ENCODE measurements at regions not wholly inside any gene's neighbourhood (a gene's known extent, or its start where the extent isn't known, plus 50 kb on each side); places are given as distances from the start of the nearest gene placed in this dataset.

- no peak overlapping the region for H3K27ac Mint-ChIP-seq
- H3K4me1 Mint-ChIP-seq, result no peaks in the 10 kb centered on the region
- H3K27me3 Mint-ChIP-seq, result no peaks in the 10 kb centered on the region
- H3K36me3 Mint-ChIP-seq (ENCODE audit: low read depth), result no peaks in the 10 kb centered on the region
- ATAC-seq (no peak), DNase-seq (no peak)
- H3K9me3 Mint-ChIP-seq, result peaks cover 5% of the 10 kb centered on the region
- no peak overlapping the region for H3K4me3 Mint-ChIP-seq
Measured at GRCh38 chr11:42526426-42526825, 785.4 kb upstream of the API5 start.

DNA sequence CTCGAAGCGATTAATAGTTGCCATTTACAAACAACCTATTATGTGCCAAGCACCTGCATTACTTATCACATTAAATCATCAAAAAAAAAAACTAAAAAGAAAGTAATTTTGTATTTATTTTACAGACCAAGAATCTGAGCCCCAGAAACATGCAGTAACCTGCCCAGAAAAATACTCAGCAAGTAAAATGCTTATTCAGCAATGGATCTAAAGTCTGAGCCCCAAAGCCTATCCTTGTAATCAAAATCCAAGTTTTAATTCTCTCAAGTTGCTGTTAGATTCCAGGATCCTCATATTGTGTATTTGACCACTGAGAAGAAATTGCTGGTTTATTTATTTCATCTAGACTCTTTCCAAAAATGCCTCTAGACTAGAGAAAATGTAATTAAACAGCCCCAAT lies 783.3 kb upstream of the API5 start:
- Mint-ChIP-seq H3K4me3 (no peak overlapping the region), H3K9me3 (peaks cover 1% of the 10 kb centered on the region), H3K27me3 (no peaks in the 10 kb centered on the region), H3K36me3 (ENCODE audit: low read depth) (no peaks in the 10 kb centered on the region), H3K4me1 (no peaks in the 10 kb centered on the region), H3K27ac (no peak overlapping the region)
- ATAC-seq (no peak), DNase-seq (no peak)

DNA sequence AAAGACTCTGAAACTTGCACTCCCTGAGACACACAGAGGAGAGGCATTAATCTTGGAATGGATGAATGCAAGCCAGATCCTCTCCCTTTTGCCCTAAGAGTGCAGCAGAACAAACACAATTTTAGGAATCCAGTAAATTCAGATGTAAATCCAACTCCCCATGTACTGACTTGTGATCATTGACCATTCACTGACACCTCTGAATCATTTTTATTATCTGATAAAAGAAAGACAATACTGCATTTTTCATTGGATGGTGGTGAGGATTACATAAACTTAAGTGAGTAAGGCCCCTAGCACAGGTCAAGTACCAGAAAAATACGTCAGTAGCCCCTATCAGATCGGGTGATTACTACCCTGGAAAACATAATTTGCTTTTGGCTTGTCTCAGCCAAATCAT lies 782.9 kb upstream of the API5 start:
- no peaks in the 10 kb centered on the region for H3K4me1 Mint-ChIP-seq
- ATAC-seq, result no peak
- no peaks in the 10 kb centered on the region for H3K27me3 Mint-ChIP-seq
- H3K4me3 Mint-ChIP-seq, result no peak overlapping the region
- no peaks in the 10 kb centered on the region for H3K9me3 Mint-ChIP-seq
- H3K36me3 Mint-ChIP-seq (ENCODE audit: low read depth), result no peaks in the 10 kb centered on the region
- DNase-seq, result no peak
- H3K27ac Mint-ChIP-seq, result no peak overlapping the region

DNA sequence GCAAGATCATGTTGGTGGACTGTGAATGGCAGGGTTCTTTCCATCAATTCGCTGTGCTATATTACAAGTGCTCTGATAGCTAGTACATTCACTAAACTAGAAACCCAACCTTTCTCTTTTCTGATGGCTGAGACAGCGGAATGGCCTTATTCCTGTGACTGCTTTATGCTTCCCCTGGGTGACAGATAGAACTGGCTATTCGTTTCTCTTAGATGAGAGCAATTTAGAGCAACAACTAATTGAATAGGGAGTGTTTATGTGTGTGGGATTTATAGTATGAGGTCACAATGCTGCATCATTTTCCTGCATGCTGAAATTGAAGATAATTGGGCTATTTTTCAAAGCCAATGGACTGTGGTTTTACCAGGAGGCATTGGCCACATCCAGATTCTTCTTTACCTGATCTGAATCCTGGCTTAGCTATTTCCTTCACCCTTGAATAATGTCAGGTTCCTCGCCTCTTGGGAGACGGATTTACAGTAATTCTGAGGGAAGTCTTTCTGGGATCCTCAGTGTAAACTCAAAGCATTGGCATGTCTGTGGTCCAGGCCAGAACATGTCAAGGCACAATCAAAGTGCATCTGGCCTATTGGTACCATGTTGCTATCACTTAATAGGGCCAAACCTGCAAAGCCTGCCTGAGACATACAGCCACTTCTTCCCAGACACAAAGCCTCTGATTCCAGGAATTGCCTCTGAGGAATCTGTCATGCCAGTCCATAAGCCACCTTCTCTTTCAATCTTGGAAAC lies 775.0 kb upstream of the API5 start:
- Mint-ChIP-seq H3K27ac (no peak overlapping the region), H3K27me3 (no peaks in the 10 kb centered on the region), H3K9me3 (no peaks in the 10 kb centered on the region), H3K36me3 (ENCODE audit: low read depth) (no peaks in the 10 kb centered on the region), H3K4me1 (no peaks in the 10 kb centered on the region), H3K4me3 (no peak overlapping the region)
- DNase-seq (no peak), ATAC-seq (no peak)

- ATAC-seq (no peak), DNase-seq (no peak)
- H3K27ac Mint-ChIP-seq, result no peak overlapping the region
Measured at GRCh38 chr11:42542336-42542735, 769.5 kb upstream of the API5 start.

GRCh38 chr11:42543844-42544419 lies 767.9 kb upstream of the API5 start:
- no peaks in the 10 kb centered on the region for H3K4me1 Mint-ChIP-seq
- no peak overlapping the region for H3K27ac Mint-ChIP-seq
- no peak overlapping the region for H3K4me3 Mint-ChIP-seq
- no peaks in the 10 kb centered on the region for H3K36me3 Mint-ChIP-seq (ENCODE audit: low read depth)
- DNase-seq (no peak), ATAC-seq (no peak)
- H3K27me3 Mint-ChIP-seq, result no peaks in the 10 kb centered on the region
- H3K9me3 Mint-ChIP-seq, result peaks cover 4% of the 10 kb centered on the region

More at GRCh38 chr11:42542336-42542735, 769.5 kb upstream of the API5 start:
- Mint-ChIP-seq H3K4me1 (no peaks in the 10 kb centered on the region), H3K4me3 (no peak overlapping the region), H3K36me3 (ENCODE audit: low read depth) (no peaks in the 10 kb centered on the region), H3K9me3 (peaks cover 4% of the 10 kb centered on the region), H3K27me3 (no peaks in the 10 kb centered on the region)

- no peaks in the 10 kb centered on the region for H3K4me1 Mint-ChIP-seq
- DNase-seq, result no peak
- no peak overlapping the region for H3K4me3 Mint-ChIP-seq
- no peaks in the 10 kb centered on the region for H3K36me3 Mint-ChIP-seq (ENCODE audit: low read depth)
- no peak overlapping the region for H3K27ac Mint-ChIP-seq
- no peak for ATAC-seq
- no peaks in the 10 kb centered on the region for H3K27me3 Mint-ChIP-seq
- H3K9me3 Mint-ChIP-seq, result peaks cover 4% of the 10 kb centered on the region
Measured at GRCh38 chr11:42544726-42545125, 767.1 kb upstream of the API5 start.

GRCh38 chr11:42545954-42546353 lies 765.8 kb upstream of the API5 start:
- Mint-ChIP-seq H3K27ac (no peak overlapping the region), H3K4me3 (no peak overlapping the region), H3K36me3 (ENCODE audit: low read depth) (no peaks in the 10 kb centered on the region), H3K9me3 (peaks cover 4% of the 10 kb centered on the region), H3K4me1 (no peaks in the 10 kb centered on the region), H3K27me3 (no peaks in the 10 kb centered on the region)
- no peak for ATAC-seq
- DNase-seq, result no peak

GRCh38 chr11:42552786-42553185 lies 759.0 kb upstream of the API5 start:
- Mint-ChIP-seq H3K27ac (no peak overlapping the region), H3K9me3 (no peaks in the 10 kb centered on the region), H3K4me1 (no peaks in the 10 kb centered on the region), H3K4me3 (no peak overlapping the region), H3K36me3 (ENCODE audit: low read depth) (no peaks in the 10 kb centered on the region), H3K27me3 (no peaks in the 10 kb centered on the region)
- DNase-seq, result no peak
- ATAC-seq, result no peak

GRCh38 chr11:42555190-42555589 lies 756.6 kb upstream of the API5 start:
- no peaks in the 10 kb centered on the region for H3K9me3 Mint-ChIP-seq
- DNase-seq, result no peak
- H3K27ac Mint-ChIP-seq, result no peak overlapping the region
- H3K4me3 Mint-ChIP-seq, result no peak overlapping the region
- no peak for ATAC-seq
- H3K4me1 Mint-ChIP-seq, result no peaks in the 10 kb centered on the region
- no peaks in the 10 kb centered on the region for H3K27me3 Mint-ChIP-seq
- H3K36me3 Mint-ChIP-seq (ENCODE audit: low read depth), result no peaks in the 10 kb centered on the region

DNA sequence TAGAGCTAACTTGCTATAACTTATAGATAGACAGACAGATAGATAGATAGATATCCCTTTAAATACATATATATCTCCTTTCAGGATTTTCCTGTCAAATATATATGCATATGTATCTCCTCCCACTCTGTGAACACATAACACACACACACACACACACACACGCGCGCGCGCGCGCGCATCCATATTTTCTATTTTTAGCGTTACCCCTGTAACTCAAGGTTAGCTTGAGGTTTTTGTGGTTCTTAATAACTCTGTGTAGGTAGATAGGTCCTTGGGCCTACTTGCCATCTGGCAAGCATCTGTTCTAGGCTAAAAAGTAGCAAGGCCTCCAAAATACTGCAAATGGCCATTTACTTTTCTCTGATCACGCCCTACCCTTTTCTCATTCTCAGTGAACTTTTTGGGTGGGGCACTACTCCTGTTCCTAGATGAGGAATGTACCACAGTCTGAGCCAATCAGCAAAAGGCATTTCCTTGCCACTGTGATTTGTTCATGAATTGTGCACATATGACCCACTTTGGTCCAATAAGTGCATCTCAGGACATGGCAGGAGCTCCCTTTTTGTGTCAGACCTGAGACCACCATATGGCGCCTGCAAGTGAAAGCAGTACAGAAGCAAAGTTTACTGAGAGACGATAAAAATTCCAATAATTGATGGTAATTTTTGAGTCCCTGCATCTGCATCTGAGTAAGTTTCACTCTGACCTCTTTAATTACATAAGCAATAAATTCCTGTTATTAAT lies 740.5 kb upstream of the API5 start:
- DNase-seq, result no peak
- Mint-ChIP-seq H3K4me3 (no peak overlapping the region), H3K36me3 (ENCODE audit: low read depth) (no peaks in the 10 kb centered on the region), H3K4me1 (no peaks in the 10 kb centered on the region), H3K27ac (no peak overlapping the region), H3K27me3 (no peaks in the 10 kb centered on the region), H3K9me3 (peaks cover 21% of the 10 kb centered on the region)
- no peak for ATAC-seq

GRCh38 chr11:42571878-42572610 lies 739.8 kb upstream of the API5 start:
- H3K27ac Mint-ChIP-seq, result no peak overlapping the region
- no peaks in the 10 kb centered on the region for H3K27me3 Mint-ChIP-seq
- H3K36me3 Mint-ChIP-seq (ENCODE audit: low read depth), result no peaks in the 10 kb centered on the region
- ATAC-seq (no peak), DNase-seq (no peak)
- no peak overlapping the region for H3K4me3 Mint-ChIP-seq
- no peaks in the 10 kb centered on the region for H3K4me1 Mint-ChIP-seq
- peaks cover 21% of the 10 kb centered on the region for H3K9me3 Mint-ChIP-seq

DNA sequence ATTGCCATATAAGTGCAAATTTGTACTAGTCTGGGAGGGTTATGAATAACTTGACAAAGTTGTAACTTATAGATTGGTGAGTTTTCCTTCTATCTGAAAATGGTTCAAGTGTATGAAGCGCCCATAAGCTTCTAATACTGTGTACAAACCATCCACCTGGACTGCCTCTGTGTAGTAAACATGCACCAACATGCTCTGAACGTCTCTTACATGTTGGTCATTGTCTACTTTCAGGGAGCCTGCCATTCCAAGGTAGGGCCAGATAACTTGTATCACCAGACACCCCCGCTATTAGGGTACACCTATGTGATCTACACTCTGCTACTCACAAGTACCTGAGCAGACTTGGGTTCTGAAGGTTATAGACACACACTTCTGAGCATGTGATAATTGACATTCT lies 735.5 kb upstream of the API5 start:
- H3K4me1 Mint-ChIP-seq, result no peaks in the 10 kb centered on the region
- ATAC-seq (no peak), DNase-seq (no peak)
- no peaks in the 10 kb centered on the region for H3K36me3 Mint-ChIP-seq (ENCODE audit: low read depth)
- no peaks in the 10 kb centered on the region for H3K27me3 Mint-ChIP-seq
- peaks cover 14% of the 10 kb centered on the region for H3K9me3 Mint-ChIP-seq
- H3K27ac Mint-ChIP-seq, result no peak overlapping the region
- H3K4me3 Mint-ChIP-seq, result no peak overlapping the region

- no peaks in the 10 kb centered on the region for H3K36me3 Mint-ChIP-seq (ENCODE audit: low read depth)
- H3K4me3 Mint-ChIP-seq, result no peak overlapping the region
- DNase-seq, result no peak
- H3K27me3 Mint-ChIP-seq, result no peaks in the 10 kb centered on the region
- no peak for ATAC-seq
- H3K27ac Mint-ChIP-seq, result no peak overlapping the region
- H3K9me3 Mint-ChIP-seq, result no peaks in the 10 kb centered on the region
- H3K4me1 Mint-ChIP-seq, result no peaks in the 10 kb centered on the region
Measured at GRCh38 chr11:42589286-42589685, 722.5 kb upstream of the API5 start.

DNA sequence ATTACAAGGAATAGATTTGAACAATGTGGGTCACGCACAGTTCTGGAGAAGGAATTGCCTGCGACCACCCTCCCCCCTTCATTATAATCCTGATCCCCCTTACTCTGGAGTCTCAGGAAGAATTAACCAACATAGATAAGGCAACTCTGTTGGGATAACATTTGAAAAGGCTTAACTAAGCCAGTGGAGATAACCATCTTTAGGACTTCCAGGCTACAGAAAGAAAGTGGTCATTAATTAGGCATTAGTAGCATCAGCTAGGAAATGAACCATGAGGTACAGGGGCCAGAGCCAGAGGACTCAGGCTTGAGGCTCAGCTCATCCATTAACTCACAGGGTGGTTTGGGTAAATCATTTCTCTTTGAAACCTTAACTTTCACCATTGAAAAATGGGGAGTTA lies 720.0 kb upstream of the API5 start:
- no peak for ATAC-seq
- no peak for DNase-seq
- Mint-ChIP-seq H3K4me3 (no peak overlapping the region), H3K4me1 (no peaks in the 10 kb centered on the region), H3K27me3 (no peaks in the 10 kb centered on the region), H3K27ac (no peak overlapping the region), H3K9me3 (no peaks in the 10 kb centered on the region), H3K36me3 (ENCODE audit: low read depth) (no peaks in the 10 kb centered on the region)
